Thoracic aorta (tissue), 2 donors: ENCODE measurements at regions not wholly inside any gene's neighbourhood (a gene's known extent, or its start where the extent isn't known, plus 50 kb on each side); places are given as distances from the start of the nearest gene placed in this dataset.

Source experiments
- ATAC-seq: fragments of 150-250 bp; one replicate; pipeline ENCODE4 v1.8.0; 2017; ENCODE audit warnings: low read depth; ENCODE audit not compliant: insufficient number of reproducible peaks, low FRiP score
- DNase-seq: peaks from one replicate; pipeline ENCODE4 v3.0.0-alpha.2; 2020; ENCODE audit warnings: low spot score
- H3K27ac ChIP-seq, 2 donors: fragments of 200-600 bp; sonication (generic); 1 replicate in 1 of 2; 2 replicates in 1 of 2; pipeline ENCODE4 v1.5.1; 2016; ENCODE audit warnings: mild to moderate bottlenecking in 2 of 2, moderate library complexity in 2 of 2
- H3K27me3 ChIP-seq: fragments of 200-600 bp; sonication (generic); replicated peaks from 2 replicates; pipeline ENCODE4 v1.6.0; 2016; ENCODE audit warnings: mild to moderate bottlenecking; ENCODE audit not compliant: insufficient read depth
- H3K36me3 ChIP-seq: fragments of 200-600 bp; sonication (generic); one replicate; pipeline ENCODE4 v1.5.1; 2016
- H3K4me1 ChIP-seq, 2 donors: fragments of 200-600 bp; sonication (generic); 1 replicate in 1 of 2; 2 replicates in 1 of 2; pipeline versions ENCODE4 v1.5.1 to v1.6.0; 2016; ENCODE audit warnings: low read depth in 2 of 2, mild to moderate bottlenecking in 1 of 2; ENCODE audit not compliant: control insufficient read depth in 1 of 2
- H3K4me3 ChIP-seq: fragments of 200-600 bp; sonication (generic); 2 replicates; pipeline ENCODE4 v1.5.1; 2016; ENCODE audit warnings: mild to moderate bottlenecking
- H3K9me3 ChIP-seq: fragments of 200-600 bp; sonication (generic); 2 replicates; pipeline ENCODE4 v1.5.1; 2016
- CTCF ChIP-seq: fragments of 200-600 bp; sonication (generic); IDR thresholded peaks from one replicate; pipeline ENCODE4 v1.5.1; 2019; ENCODE audit warnings: antibody characterized with exemption

- Histone ChIP-seq H3K4me3 (no peak overlapping the region), H3K9me3 (no peaks in the 10 kb centered on the region), H3K36me3 (no peaks in the 10 kb centered on the region), H3K4me1 (no peaks in the 10 kb centered on the region), H3K27me3 (no peaks in the 10 kb centered on the region), H3K27ac (no peak overlapping the region)
- no peak for TF ChIP-seq CTCF
- DNase-seq = no peak
- no peak for ATAC-seq
Measured at GRCh38 chr1:186530109-186530508, 69.2 kb upstream of the PDC start.

- Histone ChIP-seq H3K36me3 (no peaks in the 10 kb centered on the region), H3K9me3 (peaks cover 3% of the 10 kb centered on the region), H3K27ac (no peak overlapping the region), H3K4me1 (no peaks in the 10 kb centered on the region), H3K4me3 (no peak overlapping the region), H3K27me3 (no peaks in the 10 kb centered on the region)
- TF ChIP-seq CTCF = no peak
- ATAC-seq (no peak), DNase-seq (no peak)
Measured at GRCh38 chr1:186519982-186520381, 59.1 kb upstream of the PDC start.

- ATAC-seq (no peak), DNase-seq (no peak)
- Histone ChIP-seq H3K9me3 (peaks cover 3% of the 10 kb centered on the region), H3K27me3 (no peaks in the 10 kb centered on the region), H3K36me3 (no peaks in the 10 kb centered on the region), H3K4me1 (no peaks in the 10 kb centered on the region), H3K4me3 (no peak overlapping the region), H3K27ac (no peak overlapping the region)
- no peak for TF ChIP-seq CTCF
Measured at GRCh38 chr1:186518822-186519381, 58.0 kb upstream of the PDC start.

- no peak overlapping the region for H3K27ac ChIP-seq
- ATAC-seq (no peak), DNase-seq (no peak)
- H3K4me1 ChIP-seq = no peaks in the 10 kb centered on the region
- H3K4me3 ChIP-seq = no peak overlapping the region
- TF ChIP-seq CTCF = no peak
- H3K36me3 ChIP-seq = no peaks in the 10 kb centered on the region
- peaks cover 2% of the 10 kb centered on the region for H3K9me3 ChIP-seq
- no peaks in the 10 kb centered on the region for H3K27me3 ChIP-seq
Measured at GRCh38 chr1:186518395-186518794, 57.5 kb upstream of the PDC start.

DNA sequence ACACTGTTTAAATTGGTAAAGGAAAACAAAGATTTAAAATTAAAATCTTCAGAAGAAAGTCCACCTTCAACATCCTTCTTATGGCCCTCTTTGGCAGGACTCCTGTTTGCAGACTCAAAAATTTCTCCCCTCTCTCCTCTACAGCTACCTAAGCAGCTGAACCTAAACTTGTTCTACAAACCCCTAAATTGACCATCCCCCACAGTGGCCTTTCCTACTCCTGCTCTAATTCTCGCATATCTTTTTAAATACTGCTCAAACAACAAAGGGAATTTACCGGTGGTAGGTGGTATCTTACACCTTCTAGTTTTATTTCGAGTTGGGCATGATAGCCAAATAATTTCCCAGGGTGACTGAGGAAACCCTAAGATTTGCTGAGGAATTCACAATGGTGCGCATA is 53.5 kb upstream of the PDC start:
- H3K4me3 ChIP-seq = no peak overlapping the region
- no peak for ATAC-seq

More for the DNA sequence above, 53.5 kb upstream of the PDC start:
- no peak for TF ChIP-seq CTCF
- no peaks in the 10 kb centered on the region for H3K4me1 ChIP-seq
- no peaks in the 10 kb centered on the region for H3K9me3 ChIP-seq
- no peaks in the 10 kb centered on the region for H3K27me3 ChIP-seq
- no peak overlapping the region for H3K27ac ChIP-seq
- H3K36me3 ChIP-seq = no peaks in the 10 kb centered on the region
- no peak for DNase-seq
